Fibroblast of pulmonary artery (primary cell): ENCODE measurements at regions not wholly inside any gene's neighbourhood (a gene's known extent, or its start where the extent isn't known, plus 50 kb on each side); places are given as distances from the start of the nearest gene placed in this dataset.

Source experiments
- DNase-seq: peaks from one replicate; pipeline ENCODE4 v3.0.0-alpha.2; 2010; ENCODE audit warnings: low read depth
- H3K4me3 ChIP-seq: replicated peaks from 2 replicates; pipeline ENCODE4 v1.5.1; 2011; ENCODE audit warnings: low read depth, mild to moderate bottlenecking, control low read depth, low read length, moderate library complexity
- CTCF ChIP-seq: IDR thresholded peaks from 2 replicates; pipeline ENCODE4 v1.5.1; 2011; ENCODE audit warnings: mild to moderate bottlenecking, control low read depth, low read length, inconsistent platforms; ENCODE audit errors: missing control alignments

- DNase-seq: no peak
- TF ChIP-seq CTCF: no peak
- H3K4me3 ChIP-seq: no peak overlapping the region
Measured at GRCh38 chr21:17738176-17738953, 80.8 kb downstream of the C21orf91 start.

GRCh38 chr21:17736072-17736471 lies 83.1 kb downstream of the C21orf91 start:
- DNase-seq: no peak
- H3K4me3 ChIP-seq: no peak overlapping the region
- TF ChIP-seq CTCF: no peak

- no peak overlapping the region for H3K4me3 ChIP-seq
- no peak for DNase-seq
- no peak for TF ChIP-seq CTCF
Measured at GRCh38 chr21:17733209-17733608, 85.9 kb downstream of the C21orf91 start.

- DNase-seq: peak; percentile 25
- TF ChIP-seq CTCF: no peak
Measured at GRCh38 chr21:17732306-17732705, 86.8 kb downstream of the C21orf91 start.

GRCh38 chr21:17731554-17731953 lies 87.6 kb downstream of the C21orf91 start:
- H3K4me3 ChIP-seq: no peak overlapping the region
- no peak for TF ChIP-seq CTCF
- DNase-seq: no peak

More at GRCh38 chr21:17732306-17732705, 86.8 kb downstream of the C21orf91 start:
- no peak overlapping the region for H3K4me3 ChIP-seq

- TF ChIP-seq CTCF: no peak
- no peak overlapping the region for H3K4me3 ChIP-seq
- DNase-seq: peak; percentile 34
Measured at GRCh38 chr21:17730782-17731181, 88.4 kb downstream of the C21orf91 start.

- no peak for DNase-seq
- no peak overlapping the region for H3K4me3 ChIP-seq
- TF ChIP-seq CTCF: no peak
Measured at GRCh38 chr21:17729455-17729854, 89.7 kb downstream of the C21orf91 start.
